B cell (primary cell): ENCODE measurements at regions not wholly inside any gene's neighbourhood (a gene's known extent, or its start where the extent isn't known, plus 50 kb on each side); places are given as distances from the start of the nearest gene placed in this dataset.

Source experiments
- ATAC-seq: fragments of 200-7000 bp; cut with Tn5 transposase; one replicate; pipeline ENCODE4 v1.10.0; 2021; ENCODE audit warnings: low read depth, mild to moderate bottlenecking, moderate number of reproducible peaks, moderate library complexity
- CTCF ChIA-PET: fragments of 350-600 bp; sonication (Branson Sonifier 250); formaldehyde crosslinking; loops from one replicate; lab custom pipeline; 2021; ENCODE audit warnings: antibody characterized with exemption, inconsistent platforms; lab: Charles Lee
- POLR2A ChIA-PET: fragments of 350-600 bp; sonication (Branson Sonifier 250); formaldehyde crosslinking; loops from one replicate; lab custom pipeline; 2021; ENCODE audit warnings: antibody characterized with exemption; lab: Charles Lee
- DNase-seq: peaks from one replicate; pipeline ENCODE4 v3.0.0; 2013
- H2AFZ ChIP-seq: 2 replicates; pipeline ENCODE4 v1.6.1; 2012; ENCODE audit warnings: mild to moderate bottlenecking, low read depth, low read length; ENCODE audit not compliant: insufficient read depth, poor library complexity, severe bottlenecking
- H3K27ac ChIP-seq, 2 donors: 1 replicate in 1 of 2; 2 replicates in 1 of 2; pipeline ENCODE4 v1.5.1; 2012 to 2013; ENCODE audit warnings: low read length in 2 of 2, mild to moderate bottlenecking in 2 of 2, moderate library complexity in 1 of 2
- H3K27me3 ChIP-seq, 4 experiments: fragments of 200-600 bp in 1 of 4; sonication (generic) in 1 of 4; replicated peaks in 1 of 4; 1 replicate in 2 of 4; 2 replicates in 2 of 4; pipeline versions ENCODE4 v1.6.1 to v1.7.0; 2013 to 2016; ENCODE audit warnings: low read length in 3 of 4, mild to moderate bottlenecking in 2 of 4, mixed read lengths in 1 of 4, moderate library complexity in 1 of 4; ENCODE audit not compliant: insufficient read depth in 4 of 4, control insufficient read depth in 3 of 4; ENCODE audit errors: control extremely low read depth in 1 of 4
- H3K36me3 ChIP-seq, 2 experiments: replicated peaks in 1 of 2; 1 replicate in 1 of 2; 2 replicates in 1 of 2; pipeline versions ENCODE4 v1.6.1 to v1.7.1; 2013; ENCODE audit warnings: low read length in 1 of 2; ENCODE audit not compliant: insufficient read depth in 2 of 2, control insufficient read depth in 1 of 2; ENCODE audit errors: control extremely low read depth in 1 of 2, extremely low read depth in 1 of 2
- H3K4me1 ChIP-seq, 2 donors: fragments of 200-600 bp in 1 of 2; sonication (generic) in 1 of 2; 1 replicate in 1 of 2; 2 replicates in 1 of 2; pipeline versions ENCODE4 v1.5.1 to v1.6.1; 2013 to 2017; ENCODE audit warnings: low read length in 2 of 2; ENCODE audit not compliant: control insufficient read depth in 2 of 2, insufficient read depth in 2 of 2
- H3K4me2 ChIP-seq: replicated peaks from 2 replicates; pipeline ENCODE3; 2012; ENCODE audit warnings: mild to moderate bottlenecking, low read depth, low read length; ENCODE audit not compliant: poor library complexity, severe bottlenecking
- H3K4me3 ChIP-seq, 5 experiments: fragments of 200-600 bp in 1 of 5; sonication (generic) in 1 of 5; 1 replicate in 3 of 5; 2 replicates in 2 of 5; pipeline versions ENCODE4 v1.5.1 to v1.7.0; 2011 to 2016; ENCODE audit warnings: low read length in 4 of 5, mild to moderate bottlenecking in 4 of 5, low read depth in 2 of 5, control low read depth in 1 of 5, moderate library complexity in 1 of 5; ENCODE audit not compliant: insufficient read depth in 1 of 5; ENCODE audit errors: control extremely low read depth in 1 of 5, extremely low read depth in 1 of 5
- H3K79me2 ChIP-seq: fragments of 200-600 bp; sonication (generic); one replicate; pipeline ENCODE4 v1.6.0; 2016; ENCODE audit warnings: low read length; ENCODE audit not compliant: control insufficient read depth, insufficient read depth
- H3K9ac ChIP-seq: fragments of 200-600 bp; sonication (generic); 2 replicates; pipeline ENCODE4 v1.6.1; 2017; ENCODE audit warnings: mild to moderate bottlenecking, low read length, moderate library complexity
- H3K9me3 ChIP-seq, 3 donors: one replicate each; pipeline versions ENCODE4 v1.6.1 to v1.7.1; 2013; ENCODE audit warnings: low read length in 2 of 3; ENCODE audit not compliant: control insufficient read depth in 2 of 3, insufficient read depth in 1 of 3; ENCODE audit errors: control extremely low read depth in 1 of 3
- H4K20me1 ChIP-seq: 2 replicates; pipeline ENCODE4 v1.6.0; 2012; ENCODE audit warnings: mild to moderate bottlenecking, low read length; ENCODE audit not compliant: insufficient read depth, control insufficient read depth, poor library complexity, severe bottlenecking
- H3K27ac Mint-ChIP-seq: one replicate; pipeline ENCODE4 v1.8.0; 2021; ENCODE audit warnings: mixed read lengths
- H3K27me3 Mint-ChIP-seq: one replicate; pipeline ENCODE4 v1.8.0; 2021; ENCODE audit warnings: mixed read lengths
- H3K4me1 Mint-ChIP-seq: one replicate; pipeline ENCODE4 v1.8.0; 2021; ENCODE audit warnings: mixed read lengths
- H3K4me3 Mint-ChIP-seq: one replicate; pipeline ENCODE4 v1.8.0; 2021; ENCODE audit warnings: mixed read lengths
- H3K9me3 Mint-ChIP-seq: one replicate; pipeline ENCODE4 v1.8.0; 2022; ENCODE audit warnings: mixed read lengths; ENCODE audit not compliant: insufficient read depth
- CTCF ChIP-seq: fragments of 200-600 bp; IDR thresholded peaks from one replicate; pipeline ENCODE4 v1.8.0; 2022; ENCODE audit warnings: antibody characterized with exemption, mild to moderate bottlenecking
- EZH2 ChIP-seq: IDR thresholded peaks from 2 replicates; pipeline ENCODE4 v1.6.1; 2012; ENCODE audit warnings: borderline replicate concordance, low read depth, mild to moderate bottlenecking, moderate library complexity, low read length; ENCODE audit not compliant: insufficient read depth, poor library complexity, severe bottlenecking
- WGBS: methylation state at CpG from one replicate; pipeline ENCODE4 v1.1.5; 2013; ENCODE audit warnings: missing lambda C conversion rate; ENCODE audit not compliant: insufficient coverage; 5-methylcytosine and 5-hydroxymethylcytosine counted together
- intact Hi-C: fragments of 100-400 bp; cut with micrococcal nuclease; formaldehyde crosslinking; loops from one replicate; pipeline ENCODE4 v1.10.0; 2022

GRCh38 chr2:21700644-21701043 lies 576.9 kb downstream of the TDRD15 start:
- Histone ChIP-seq H2AFZ (no peak overlapping the region), H3K4me1 (no peaks in the 10 kb centered on the region), H3K79me2 (no peaks in the 10 kb centered on the region), H3K9me3 (no peaks in the 10 kb centered on the region), H4K20me1 (no peaks in the 10 kb centered on the region), H3K27me3 (no peaks in the 10 kb centered on the region), H3K4me3 (no peak overlapping the region), H3K9ac (no peak overlapping the region), H3K4me2 (no peak overlapping the region), H3K36me3 (no peaks in the 10 kb centered on the region), H3K27ac (no peak overlapping the region)
- no peak for ATAC-seq
- Mint-ChIP-seq H3K4me1 (no peaks in the 10 kb centered on the region), H3K4me3 (no peak overlapping the region), H3K9me3 (peaks cover 2% of the 10 kb centered on the region), H3K27me3 (no peaks in the 10 kb centered on the region), H3K27ac (no peak overlapping the region)
- ChIA-PET CTCF (no interaction called here), POLR2A (no interaction called here)
- no peak for TF ChIP-seq EZH2
- TF ChIP-seq CTCF = no peak
- intact Hi-C loops = no loop called here
- no peak for DNase-seq

GRCh38 chr2:21710031-21710430 lies 586.3 kb downstream of the TDRD15 start:
- 67% methylated on average over 1 of the region's 4 CpGs for WGBS
- POLR2A ChIA-PET = no interaction called here
- Mint-ChIP-seq H3K9me3 (no peaks in the 10 kb centered on the region), H3K27ac (no peak overlapping the region), H3K4me3 (no peak overlapping the region), H3K4me1 (no peaks in the 10 kb centered on the region), H3K27me3 (no peaks in the 10 kb centered on the region)
- H3K27me3 ChIP-seq = no peaks in the 10 kb centered on the region
- no peak overlapping the region for H3K9ac ChIP-seq
- H3K4me3 ChIP-seq = no peak overlapping the region
- DNase-seq (no peak), ATAC-seq (no peak)
- H3K27ac ChIP-seq = no peak overlapping the region
- no peak for TF ChIP-seq EZH2
- no peak for TF ChIP-seq CTCF
- H3K4me2 ChIP-seq = no peak overlapping the region
- no peaks in the 10 kb centered on the region for H3K79me2 ChIP-seq
- H3K4me1 ChIP-seq = no peaks in the 10 kb centered on the region
- H3K9me3 ChIP-seq = no peaks in the 10 kb centered on the region
- CTCF ChIA-PET = no interaction called here
- intact Hi-C loops = no loop called here
- no peaks in the 10 kb centered on the region for H3K36me3 ChIP-seq
- no peaks in the 10 kb centered on the region for H4K20me1 ChIP-seq
- no peak overlapping the region for H2AFZ ChIP-seq
